ENCODE measurements at regions not wholly inside any gene's neighbourhood (a gene's known extent, or its start where the extent isn't known, plus 50 kb on each side); places are given as distances from the start of the nearest gene placed in this dataset.

DNA sequence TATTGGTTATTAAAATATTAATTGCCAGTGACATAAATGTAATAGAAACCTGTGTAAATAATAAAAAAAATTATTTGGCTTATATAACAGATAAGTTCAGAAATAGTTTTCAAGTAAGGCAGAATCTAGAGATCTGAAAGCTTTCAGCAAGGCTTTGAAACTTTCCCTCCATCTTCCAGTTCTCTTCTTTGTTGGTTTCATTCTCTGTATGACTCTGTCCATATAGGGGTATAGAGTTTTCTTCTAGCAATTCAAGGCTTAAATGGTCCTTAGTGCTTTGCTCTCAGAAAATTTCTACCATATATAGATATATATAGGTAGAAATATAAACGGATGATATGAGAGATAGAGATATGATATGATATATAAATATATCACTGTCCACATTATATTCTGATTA lies 160.5 kb upstream of the GABRA2 start:
- no peak for TF ChIP-seq CTCF (IDR thresholded peaks at IDR 0.05)
- no peak for TF ChIP-seq POLR2AphosphoS5 (IDR thresholded peaks at IDR 0.05)
- TF ChIP-seq EP300 (IDR thresholded peaks at IDR 0.05; ENCODE audit: low read depth), result no peak
